Endodermal cell (in vitro differentiated cells): ENCODE measurements at regions not wholly inside any gene's neighbourhood (a gene's known extent, or its start where the extent isn't known, plus 50 kb on each side); places are given as distances from the start of the nearest gene placed in this dataset.
"Not testable (repeated sequence)": the region's sequence is repeated elsewhere in the genome, so short reads cannot be mapped to it uniquely, and the experiment has no call there.

Experiments
- DNase-seq: peaks from one replicate; pipeline ENCODE4 v3.0.0-alpha.2; 2017
- H3K27ac ChIP-seq: 2 replicates; pipeline ENCODE4 v1.5.1; 2013; ENCODE audit warnings: mild to moderate bottlenecking, low read depth, low read length, moderate library complexity
- H3K27me3 ChIP-seq: 2 replicates; pipeline ENCODE4 v1.6.1; 2013; ENCODE audit warnings: mild to moderate bottlenecking, low read length, moderate library complexity; ENCODE audit not compliant: insufficient read depth, control insufficient read depth, poor library complexity, severe bottlenecking
- H3K36me3 ChIP-seq: 2 replicates; pipeline ENCODE4 v1.7.0; 2013; ENCODE audit warnings: mild to moderate bottlenecking, low read length, moderate library complexity; ENCODE audit not compliant: control insufficient read depth, insufficient read depth
- H3K4me1 ChIP-seq: one replicate; pipeline ENCODE4 v1.7.0; 2013; ENCODE audit warnings: low read length; ENCODE audit not compliant: control insufficient read depth, insufficient read depth
- H3K4me3 ChIP-seq: 2 replicates; pipeline ENCODE4 v1.5.1; 2013; ENCODE audit warnings: mild to moderate bottlenecking, low read length, moderate library complexity
- H3K9ac ChIP-seq: 2 replicates; pipeline ENCODE4 v1.6.1; 2013; ENCODE audit warnings: mild to moderate bottlenecking, low read length, moderate library complexity; ENCODE audit not compliant: poor library complexity, severe bottlenecking; ENCODE audit errors: extremely low read depth
- H3K9me3 ChIP-seq: 2 replicates; pipeline ENCODE4 v1.6.1; 2013; ENCODE audit warnings: mild to moderate bottlenecking, low read length, moderate library complexity; ENCODE audit not compliant: control insufficient read depth
- H3K27ac Mint-ChIP-seq: 2 replicates; pipeline ENCODE4 v1.8.0; 2020; ENCODE audit warnings: mixed read lengths
- H3K27me3 Mint-ChIP-seq: 2 replicates; pipeline ENCODE4 v1.8.0; 2021; ENCODE audit warnings: mild to moderate bottlenecking, mixed read lengths; ENCODE audit not compliant: insufficient read depth
- H3K36me3 Mint-ChIP-seq: 2 replicates; pipeline ENCODE4 v1.8.0; 2020; ENCODE audit warnings: low read depth, mixed read lengths
- H3K4me1 Mint-ChIP-seq: 2 replicates; pipeline ENCODE4 v1.8.0; 2020; ENCODE audit warnings: mixed read lengths
- H3K4me3 Mint-ChIP-seq: 2 replicates; pipeline ENCODE4 v1.8.0; 2020; ENCODE audit warnings: mild to moderate bottlenecking, moderate library complexity, mixed read lengths
- H3K9me3 Mint-ChIP-seq: 2 replicates; pipeline ENCODE4 v1.8.0; 2020; ENCODE audit warnings: mild to moderate bottlenecking, mixed read lengths
- WGBS, 2 experiments: methylation state at CpG; one replicate each; pipeline versions ENCODE4 v1.1.5 to v1.1.7; 2013; ENCODE audit warnings: missing lambda C conversion rate in 2 of 2, mixed read lengths in 1 of 2; ENCODE audit not compliant: insufficient coverage in 1 of 2, insufficient read length in 1 of 2; 5-methylcytosine and 5-hydroxymethylcytosine counted together

GRCh38 chr15:20237256-20238020 lies 304.2 kb downstream of the GOLGA6L6 start:
- H3K36me3 ChIP-seq, H3K4me3 Mint-ChIP-seq, H3K9ac ChIP-seq, H3K4me1 Mint-ChIP-seq, DNase-seq, H3K4me1 ChIP-seq, H3K27ac Mint-ChIP-seq, H3K36me3 Mint-ChIP-seq, H3K27me3 Mint-ChIP-seq, H3K27ac ChIP-seq, H3K27me3 ChIP-seq: not testable (repeated sequence)
- peaks cover 72% of the 10 kb centered on the region for H3K9me3 ChIP-seq
- peak overlapping the region; percentile 47 for H3K4me3 ChIP-seq
- WGBS, 2 experiments, result 72 to 78% methylated on average over 13 of the region's 13 CpGs
- H3K9me3 Mint-ChIP-seq, result peaks cover 28% of the 10 kb centered on the region

DNA sequence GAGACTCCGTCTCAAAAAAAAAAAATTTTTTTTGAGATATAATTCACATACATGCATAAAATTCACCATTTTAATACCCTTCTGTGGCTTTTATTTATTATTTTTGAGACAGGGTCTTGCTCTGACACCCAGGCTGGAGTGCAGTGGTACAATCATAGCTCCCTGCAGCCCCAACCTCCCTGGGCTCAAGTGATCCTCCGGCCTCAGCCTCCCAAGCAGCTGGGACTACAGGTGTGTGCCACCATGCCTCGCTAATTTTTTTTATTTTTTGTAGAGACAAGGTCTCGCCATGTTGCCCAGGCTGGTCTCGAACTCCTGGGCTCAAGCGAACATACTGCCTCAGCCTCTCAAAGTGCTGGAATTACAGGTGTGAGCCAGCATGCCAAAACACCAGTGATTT lies 305.9 kb downstream of the GOLGA6L6 start:
- not testable (repeated sequence) for H3K27me3 Mint-ChIP-seq, H3K9ac ChIP-seq, H3K27ac ChIP-seq, H3K36me3 Mint-ChIP-seq, H3K4me3 Mint-ChIP-seq, H3K4me1 ChIP-seq, H3K36me3 ChIP-seq, DNase-seq, H3K27ac Mint-ChIP-seq, H3K27me3 ChIP-seq, H3K4me1 Mint-ChIP-seq, H3K4me3 ChIP-seq
- peaks cover 70% of the 10 kb centered on the region for H3K9me3 ChIP-seq
- whole genome bisulfite sequencing, 2 experiments, result 67 to 71% methylated on average over 1 to 6 of the region's 6 CpGs
- peaks cover 29% of the 10 kb centered on the region for H3K9me3 Mint-ChIP-seq

DNA sequence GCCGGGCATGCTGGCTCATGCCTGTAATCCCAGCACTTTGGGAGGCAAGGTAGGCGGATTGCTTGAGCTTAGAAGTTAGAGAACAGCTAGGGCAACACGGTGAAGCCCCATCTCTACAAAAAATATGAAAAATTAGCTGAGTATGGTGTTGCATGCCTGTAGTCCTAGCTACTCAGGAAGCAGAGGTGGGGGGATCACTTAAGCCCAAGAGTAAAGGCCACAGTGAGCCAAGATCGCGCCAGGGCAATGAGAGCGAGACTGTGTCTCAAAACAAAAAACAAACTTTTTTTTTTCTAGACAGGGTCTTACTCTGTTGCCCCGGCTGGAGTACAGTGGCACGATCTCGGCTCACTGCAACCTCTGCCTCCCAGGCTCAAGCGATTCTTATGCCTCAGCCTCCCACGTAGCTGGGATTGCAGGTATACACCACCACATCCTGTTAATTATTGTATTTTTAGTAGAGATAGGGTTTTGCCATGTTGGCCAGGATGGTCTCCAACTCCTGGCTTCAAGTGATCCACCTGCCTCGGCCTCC lies 307.5 kb downstream of the GOLGA6L6 start:
- not testable (repeated sequence) for H3K36me3 ChIP-seq, H3K4me3 ChIP-seq, H3K36me3 Mint-ChIP-seq, H3K27ac Mint-ChIP-seq, H3K27ac ChIP-seq, H3K27me3 Mint-ChIP-seq, H3K4me1 ChIP-seq, H3K4me3 Mint-ChIP-seq, H3K4me1 Mint-ChIP-seq, H3K9ac ChIP-seq, H3K27me3 ChIP-seq, DNase-seq
- H3K9me3 ChIP-seq, result peaks cover 59% of the 10 kb centered on the region
- H3K9me3 Mint-ChIP-seq, result peaks cover 44% of the 10 kb centered on the region
- 68 to 78% methylated on average over 11 to 12 of the region's 12 CpGs for WGBS, 2 experiments

GRCh38 chr15:20232457-20232856 lies 309.1 kb downstream of the GOLGA6L6 start:
- not testable (repeated sequence) for H3K4me1 ChIP-seq, H3K27me3 Mint-ChIP-seq, H3K36me3 Mint-ChIP-seq, H3K27me3 ChIP-seq, H3K9ac ChIP-seq, H3K4me3 Mint-ChIP-seq, H3K36me3 ChIP-seq, H3K4me3 ChIP-seq, H3K27ac Mint-ChIP-seq, H3K4me1 Mint-ChIP-seq, H3K27ac ChIP-seq, DNase-seq
- H3K9me3 Mint-ChIP-seq, result peaks cover 53% of the 10 kb centered on the region
- 58 to 63% methylated on average over 5 of the region's 5 CpGs for WGBS, 2 experiments
- H3K9me3 ChIP-seq, result peaks cover 59% of the 10 kb centered on the region

GRCh38 chr15:20230656-20231055 lies 310.9 kb downstream of the GOLGA6L6 start:
- H3K9me3 ChIP-seq, result peaks cover 64% of the 10 kb centered on the region
- not testable (repeated sequence) for H3K27ac Mint-ChIP-seq, H3K4me1 Mint-ChIP-seq, H3K27me3 ChIP-seq, H3K27ac ChIP-seq, H3K9ac ChIP-seq, DNase-seq, H3K36me3 Mint-ChIP-seq, H3K36me3 ChIP-seq, H3K4me3 Mint-ChIP-seq, H3K4me3 ChIP-seq, H3K27me3 Mint-ChIP-seq, H3K4me1 ChIP-seq
- WGBS, 2 experiments, result 67 to 88% methylated on average over 2 to 3 of the region's 3 CpGs
- H3K9me3 Mint-ChIP-seq, result peaks cover 53% of the 10 kb centered on the region

GRCh38 chr15:20228791-20229190 lies 312.8 kb downstream of the GOLGA6L6 start:
- H3K4me1 ChIP-seq, H3K4me1 Mint-ChIP-seq, H3K27ac ChIP-seq, H3K4me3 Mint-ChIP-seq, H3K4me3 ChIP-seq, H3K27me3 Mint-ChIP-seq, H3K27ac Mint-ChIP-seq, H3K36me3 ChIP-seq, H3K9ac ChIP-seq, H3K36me3 Mint-ChIP-seq, DNase-seq, H3K27me3 ChIP-seq: not testable (repeated sequence)
- H3K9me3 ChIP-seq, result peaks cover 64% of the 10 kb centered on the region
- peaks cover 35% of the 10 kb centered on the region for H3K9me3 Mint-ChIP-seq
- WGBS, 2 experiments, result 69 to 76% methylated on average over 8 of the region's 8 CpGs
